ENCODE measurements at regions not wholly inside any gene's neighbourhood (a gene's known extent, or its start where the extent isn't known, plus 50 kb on each side); places are given as distances from the start of the nearest gene placed in this dataset.

DNA sequence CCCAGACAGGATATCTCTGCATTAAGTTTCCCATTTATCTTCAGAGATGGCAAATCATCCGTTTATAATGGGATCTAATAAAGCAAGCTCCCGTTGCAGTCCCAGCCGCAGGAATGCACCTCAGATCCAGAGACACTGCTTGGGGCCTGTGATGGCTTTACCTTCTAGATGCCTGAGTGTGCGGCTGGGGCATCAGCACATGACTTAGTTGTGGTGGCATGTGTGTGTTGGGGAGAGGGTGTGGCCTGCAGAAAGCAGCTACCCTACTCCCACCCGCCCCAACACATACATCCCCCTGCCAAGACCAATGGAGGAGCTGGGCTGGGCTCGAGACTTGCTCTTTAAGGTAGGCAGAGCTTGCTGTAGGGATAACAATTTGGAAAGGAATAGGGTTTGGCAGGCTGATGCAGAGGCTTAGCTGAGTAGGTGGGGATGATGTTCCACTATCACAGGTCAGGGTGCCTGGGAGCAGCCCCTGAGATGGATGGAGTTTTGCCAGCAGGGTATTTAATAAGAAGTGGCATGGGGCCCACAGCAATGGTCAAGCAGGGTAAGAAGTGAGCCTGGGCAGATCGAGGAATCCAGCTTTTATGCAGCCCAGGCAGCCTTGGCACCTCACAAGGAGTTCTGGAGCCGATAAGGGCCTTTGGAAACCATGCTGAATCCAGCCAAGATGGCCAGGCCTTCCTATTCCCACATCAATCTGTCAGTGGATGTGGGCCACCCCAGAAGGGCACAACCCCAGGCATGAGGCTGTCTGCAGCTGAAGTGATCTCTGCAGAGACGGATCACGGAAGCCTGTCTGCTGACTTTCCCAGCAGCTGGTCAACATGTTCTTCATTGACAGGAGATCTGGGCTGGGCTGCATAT, 601.3 kb downstream of the BUD13 start:
- DNase-seq: no peak

DNA sequence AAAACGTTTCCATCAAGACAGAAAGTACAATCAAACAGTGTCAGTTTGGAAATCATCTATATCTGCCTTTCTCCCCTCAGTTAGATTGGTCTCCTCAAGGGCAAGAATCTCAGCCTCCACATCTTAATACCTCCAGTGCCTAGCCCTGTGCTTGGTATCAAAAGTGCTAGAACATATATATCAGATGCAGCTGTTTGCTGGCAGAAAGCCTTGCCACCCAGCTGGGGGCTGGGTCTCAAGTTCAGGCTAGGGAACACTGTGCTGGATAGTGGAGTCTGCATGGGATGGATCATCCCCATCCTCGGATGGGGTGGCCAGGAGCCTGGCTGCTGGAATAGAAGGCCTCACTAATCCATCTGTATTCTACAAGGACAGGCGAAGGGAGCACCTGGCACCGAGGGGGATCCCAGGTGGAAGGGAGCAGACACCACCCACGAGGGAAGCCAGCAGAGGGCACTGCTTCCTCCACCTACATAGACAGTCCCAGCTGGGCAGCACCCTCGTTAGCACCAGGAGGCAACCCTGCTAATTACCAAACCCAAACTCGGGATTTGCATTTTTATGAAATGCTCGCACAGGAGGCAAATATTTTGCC, 602.2 kb downstream of the BUD13 start:
- DNase-seq: peak; percentile 33

DNA sequence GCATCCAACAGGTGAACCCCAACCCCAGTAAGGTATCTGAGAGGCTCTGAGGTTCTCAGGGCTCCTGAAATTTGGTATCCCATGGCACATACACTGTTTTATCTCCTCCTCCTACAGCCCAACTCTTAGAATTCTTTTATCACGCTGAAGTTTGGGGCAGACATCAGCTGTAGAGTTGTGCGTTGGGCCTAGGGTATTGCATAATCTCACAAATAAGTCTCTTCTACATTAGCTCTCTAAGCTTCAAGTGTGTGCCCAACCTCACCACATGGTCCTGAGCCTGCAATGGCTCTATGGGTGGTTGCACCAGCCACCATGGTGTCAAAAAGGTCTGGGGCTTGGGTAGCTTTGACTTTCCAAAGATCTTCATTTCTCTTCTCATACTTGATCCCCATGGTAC, 603.0 kb downstream of the BUD13 start:
- DNase-seq: no peak

DNA sequence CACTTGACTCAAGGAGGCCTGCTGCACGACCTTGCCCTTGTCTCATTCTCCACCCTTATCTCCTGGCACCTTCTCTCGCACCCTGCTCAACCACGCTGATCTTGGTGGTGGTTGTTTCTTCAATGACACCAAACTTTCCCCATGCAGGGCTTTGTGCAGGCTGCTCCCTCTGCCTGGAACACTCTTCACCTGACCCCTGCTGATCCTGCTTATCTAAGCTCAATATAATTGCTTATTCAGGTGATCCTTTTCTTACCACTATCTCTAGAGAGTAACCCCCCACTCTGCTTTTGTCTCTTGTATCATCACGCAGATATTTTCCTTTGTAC, 604.4 kb downstream of the BUD13 start:
- no peak for DNase-seq

DNA sequence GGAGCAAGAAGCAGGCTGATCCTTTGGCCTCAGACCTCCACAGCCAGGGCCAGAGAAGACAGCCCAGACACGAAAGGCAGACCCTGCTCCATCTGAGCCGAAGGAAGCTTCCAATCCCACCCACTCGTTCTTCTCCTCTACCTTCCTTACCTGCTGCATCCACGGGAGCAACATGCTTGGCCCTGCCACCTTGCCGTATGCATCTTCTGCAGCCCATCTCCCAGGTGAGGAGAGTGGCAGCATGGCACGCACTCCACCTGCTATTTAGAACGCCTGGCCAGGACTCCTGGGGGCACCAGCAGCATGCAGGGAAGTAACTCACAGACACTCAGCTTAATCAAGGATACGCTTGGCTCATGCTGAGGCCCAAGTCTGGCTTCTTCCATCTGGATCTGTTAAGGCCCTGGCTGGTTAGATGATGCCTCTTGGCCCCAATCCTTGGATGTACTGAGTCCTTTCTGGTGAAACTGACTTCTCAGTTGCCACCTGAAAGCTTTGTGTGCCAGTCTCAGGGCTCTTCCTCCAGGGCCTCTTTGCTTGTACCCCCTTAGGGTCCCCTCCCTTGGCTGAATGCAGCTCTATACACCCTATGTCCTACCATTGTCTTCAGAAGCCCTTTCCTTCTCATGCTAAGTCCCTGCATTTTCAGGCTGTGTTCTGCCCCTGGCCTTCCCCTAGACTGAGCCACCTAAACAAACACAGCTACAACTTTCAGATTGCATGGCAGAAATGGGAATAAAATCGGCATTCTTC, 604.9 kb downstream of the BUD13 start:
- DNase-seq: no peak

DNA sequence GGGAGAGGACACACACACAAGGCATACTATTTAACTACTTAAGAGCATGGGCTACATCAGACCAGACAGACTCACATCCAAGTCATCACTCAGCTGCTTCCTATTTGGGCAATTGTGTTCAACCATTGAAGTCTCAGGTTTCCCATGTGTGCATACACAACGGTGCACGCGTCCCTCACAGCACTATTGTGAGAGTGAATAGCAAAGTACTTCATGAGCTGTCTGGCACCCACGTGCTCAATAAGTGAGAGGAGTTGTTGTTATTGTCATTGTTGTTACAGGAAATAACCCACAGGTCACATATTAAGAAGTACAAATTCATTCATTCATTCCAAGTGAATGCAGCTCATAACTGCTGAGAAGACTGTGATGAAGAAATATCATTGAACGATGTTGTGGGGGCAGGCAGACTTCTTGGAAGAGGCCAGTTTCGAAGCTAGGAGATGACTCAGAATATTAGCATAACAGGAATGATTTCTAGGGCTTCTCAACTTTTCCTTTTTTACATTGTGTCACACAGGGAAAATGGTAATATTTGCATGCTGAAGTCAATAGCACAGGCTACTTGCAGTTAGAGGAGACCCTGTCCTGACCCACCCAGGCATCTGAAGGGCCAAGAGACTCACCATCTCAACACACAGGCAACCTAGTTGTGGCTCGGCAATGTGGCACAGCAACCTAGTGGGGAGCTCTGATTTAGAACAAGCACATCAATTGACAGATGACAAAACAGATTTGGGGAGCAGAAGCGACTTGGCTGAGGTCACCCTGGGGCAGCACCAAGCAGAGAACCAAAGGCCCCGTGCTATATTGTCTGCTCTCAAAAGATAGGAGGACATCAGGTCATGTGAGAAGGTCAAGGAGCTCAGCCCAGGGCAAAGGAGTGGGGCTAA, 606.0 kb downstream of the BUD13 start:
- no peak for DNase-seq

DNA sequence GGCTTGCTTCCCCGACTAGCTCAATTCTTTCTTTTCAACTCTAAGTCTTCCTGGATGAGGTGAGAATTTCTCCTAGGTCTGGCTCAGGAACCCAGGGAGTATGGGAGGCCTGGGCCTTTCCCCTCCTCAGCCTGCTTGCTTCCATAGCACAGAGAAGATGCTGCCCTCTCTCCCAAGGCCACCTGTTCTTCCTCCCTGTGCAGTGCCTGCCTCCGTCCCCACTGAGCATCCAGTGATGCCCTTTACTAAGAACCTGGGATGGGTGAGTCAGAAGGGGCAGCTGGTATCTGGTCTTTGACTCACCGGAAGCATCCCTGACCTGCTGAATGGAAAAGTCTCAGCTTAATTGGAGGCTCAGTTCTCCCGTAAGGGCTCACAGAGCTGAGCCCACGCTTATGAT, 607.9 kb downstream of the BUD13 start:
- no peak for DNase-seq

DNA sequence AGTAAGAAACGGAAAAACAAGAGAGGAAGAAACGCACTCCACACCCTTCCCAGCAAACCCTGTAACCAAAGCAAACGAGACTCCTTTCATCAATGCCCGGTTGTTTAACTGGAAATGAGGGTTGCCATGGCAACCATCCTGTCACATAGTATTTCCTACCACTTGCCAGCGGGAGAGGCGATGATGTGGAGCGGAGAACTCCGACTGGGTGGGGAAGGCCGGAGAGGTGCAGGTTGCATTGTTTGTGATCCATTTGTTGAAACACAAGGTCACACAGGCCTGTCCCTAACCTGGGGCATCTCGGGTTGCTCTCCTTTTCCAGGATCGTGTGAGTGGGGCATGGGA, 609.9 kb downstream of the BUD13 start:
- no peak for DNase-seq

DNA sequence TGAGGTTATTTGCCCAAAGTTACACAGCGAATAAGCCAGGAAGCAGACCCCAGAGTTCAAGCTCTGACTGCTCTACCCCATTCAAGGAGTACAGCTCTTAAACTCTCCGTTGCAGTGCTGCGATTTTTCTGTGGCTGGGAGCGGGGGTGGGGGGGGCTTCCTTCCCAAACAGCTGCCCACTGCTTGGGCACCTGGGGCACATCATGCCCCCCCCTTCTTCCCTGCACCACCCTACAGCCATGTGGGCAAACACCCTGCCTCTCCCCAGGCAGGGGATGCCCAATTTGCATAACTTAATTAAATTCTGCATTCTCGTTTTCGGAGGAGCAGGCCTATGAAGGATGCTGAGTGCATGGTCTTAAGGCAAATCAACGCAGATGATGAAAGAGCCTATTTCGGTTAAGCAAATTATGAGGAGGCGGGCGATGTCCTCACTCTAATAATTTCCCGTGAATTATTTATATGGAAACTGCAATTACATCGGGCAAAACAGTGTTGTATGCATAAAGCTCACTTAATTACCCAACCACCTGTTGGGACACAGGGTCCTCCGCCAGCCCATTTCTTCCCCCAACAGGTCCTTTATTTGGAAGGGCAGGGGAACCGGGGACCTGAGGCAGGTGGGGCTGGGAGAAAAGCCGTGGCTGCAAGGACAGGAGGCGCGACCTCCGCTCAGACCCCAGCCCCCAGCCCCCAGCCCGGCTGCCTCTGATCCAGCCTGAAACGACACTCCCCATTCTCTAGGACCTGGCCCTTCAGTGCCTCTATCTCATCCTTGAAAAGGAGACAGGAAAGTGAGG, 610.5 kb downstream of the BUD13 start:
- no peak for DNase-seq

DNA sequence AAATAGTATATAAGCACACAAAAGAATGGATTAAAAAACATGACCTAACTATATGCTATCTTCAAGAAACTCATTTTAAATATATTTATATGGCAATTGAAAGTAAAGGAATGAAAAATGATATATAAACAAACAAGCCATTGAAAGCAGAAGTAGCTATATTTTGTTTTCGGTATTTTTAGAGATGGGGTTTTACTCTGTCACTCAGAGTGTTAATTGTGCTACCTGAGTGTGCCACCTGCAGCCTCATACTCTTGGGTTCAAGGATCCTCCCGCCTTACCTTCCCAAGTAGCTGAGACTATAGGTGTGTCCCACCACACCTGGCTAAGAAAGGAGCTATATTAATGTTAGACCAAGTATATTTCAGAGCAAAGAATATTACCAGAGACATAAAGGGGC, 624.1 kb downstream of the BUD13 start:
- no peak for DNase-seq

DNA sequence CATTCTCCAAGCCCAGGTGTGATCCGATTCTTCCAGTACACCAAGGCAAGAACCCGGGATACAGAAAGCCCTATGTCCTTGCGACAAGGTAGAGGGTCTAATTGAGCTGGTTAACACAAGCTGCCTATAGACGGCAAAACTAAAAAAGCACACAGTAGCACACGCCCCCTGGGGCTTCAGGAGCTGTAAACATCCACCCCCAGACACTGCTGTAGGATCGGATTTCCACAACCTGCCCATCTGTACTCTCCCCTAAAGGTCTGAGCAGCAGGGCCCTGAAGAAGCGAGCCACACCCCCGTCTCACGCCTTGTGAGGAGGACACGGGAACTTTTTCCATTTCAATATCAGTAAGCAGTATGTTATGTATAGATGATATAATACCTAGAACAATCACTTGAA, 624.7 kb downstream of the BUD13 start:
- DNase-seq: no peak

DNA sequence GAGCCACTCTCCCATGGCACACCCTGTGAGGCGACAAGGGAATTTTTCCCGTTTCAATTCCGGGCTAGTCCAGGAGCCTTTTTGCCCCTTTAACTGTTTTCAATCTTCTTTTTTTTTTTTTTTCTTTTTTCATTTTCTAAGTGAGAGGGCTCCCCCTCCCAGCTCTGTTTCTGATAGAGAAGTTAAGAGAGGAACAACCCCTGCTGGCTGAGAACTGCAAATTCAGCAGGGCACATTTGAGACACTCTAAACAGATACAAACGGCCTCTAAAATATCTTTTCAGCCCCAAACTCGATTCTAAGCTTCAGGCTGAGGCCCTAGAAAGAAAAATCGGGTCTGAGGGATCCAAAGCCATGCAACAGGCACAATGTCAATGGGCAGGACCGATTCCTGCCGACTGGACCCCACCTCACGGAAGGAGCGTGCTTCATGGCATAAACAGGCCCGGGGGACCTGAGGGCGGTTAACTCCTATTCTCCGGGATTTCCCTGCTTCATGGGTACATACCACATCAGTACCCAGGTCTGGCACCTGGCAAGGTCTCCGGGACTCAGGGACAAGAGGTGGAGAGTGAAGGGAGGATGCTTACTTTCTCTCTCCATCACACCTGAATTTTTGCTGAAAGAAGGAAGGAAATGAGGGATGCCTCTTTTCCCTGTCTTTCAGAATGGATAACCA, 627.5 kb downstream of the BUD13 start:
- DNase-seq: no peak

DNA sequence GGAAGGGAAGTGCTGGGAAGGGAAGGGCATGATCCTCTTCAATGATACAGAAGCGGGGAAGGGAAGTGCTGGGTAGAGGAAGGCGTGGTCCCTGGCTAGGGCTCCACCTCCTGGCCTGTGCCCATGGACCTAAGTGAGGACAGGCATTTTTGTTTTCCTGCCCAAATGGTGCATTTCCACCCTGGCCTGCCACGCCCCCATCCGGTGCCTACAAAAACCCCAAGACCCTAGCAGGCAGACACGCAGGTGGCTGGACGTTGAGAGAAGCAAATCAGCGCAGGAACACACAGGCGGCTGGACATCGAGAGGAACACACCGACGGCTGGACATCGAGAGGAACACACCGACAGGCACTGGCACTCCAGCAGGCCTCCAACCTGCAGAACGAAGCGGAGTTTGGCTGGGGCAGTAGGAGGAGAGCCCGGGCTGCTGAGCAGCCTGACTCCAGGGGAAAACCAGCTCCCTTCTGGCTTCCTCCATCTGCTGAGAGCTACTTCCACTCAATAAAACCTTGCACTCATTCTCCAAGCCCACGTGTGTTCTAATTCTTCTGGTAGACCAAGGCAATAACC, 628.3 kb downstream of the BUD13 start:
- DNase-seq: no peak

DNA sequence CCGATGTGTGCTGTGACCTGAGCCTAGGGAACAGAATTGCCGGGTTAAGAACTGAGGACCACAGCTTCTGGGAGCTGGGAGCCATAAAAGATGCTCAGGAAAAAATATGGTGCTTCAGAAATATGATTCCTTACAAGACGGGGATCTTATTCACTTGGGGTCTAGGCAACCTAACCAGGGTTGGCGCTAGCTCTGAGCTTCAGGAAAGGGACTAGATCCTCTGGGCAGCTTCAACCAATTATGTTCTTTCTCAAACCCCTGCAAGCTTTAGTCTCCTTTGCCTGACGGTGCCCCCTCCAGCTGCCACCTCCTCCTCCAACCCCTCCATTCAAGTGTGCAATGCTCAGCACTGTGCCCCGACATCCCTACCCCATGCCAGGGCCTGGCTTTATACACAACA, 634.1 kb upstream of the CADM1 start:
- no peak for DNase-seq

DNA sequence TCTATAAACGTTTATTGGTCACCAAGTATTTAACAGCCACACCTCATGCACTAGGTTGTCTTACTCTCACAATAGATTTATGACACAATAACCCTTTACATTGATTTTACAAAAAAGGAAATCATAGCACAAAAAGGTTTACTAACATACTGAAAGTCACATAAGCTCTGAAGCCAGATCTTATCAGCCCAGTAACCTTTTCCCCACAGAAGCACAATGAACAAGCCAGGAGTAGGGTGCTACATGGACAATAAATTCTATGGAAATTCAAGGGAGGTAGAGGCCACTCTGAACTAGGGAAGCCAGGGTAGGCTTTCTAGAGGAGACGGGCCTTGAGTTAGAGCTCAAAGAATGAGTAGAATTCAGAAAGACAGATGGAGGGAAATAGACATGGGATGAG, 633.5 kb upstream of the CADM1 start:
- no peak for DNase-seq

DNA sequence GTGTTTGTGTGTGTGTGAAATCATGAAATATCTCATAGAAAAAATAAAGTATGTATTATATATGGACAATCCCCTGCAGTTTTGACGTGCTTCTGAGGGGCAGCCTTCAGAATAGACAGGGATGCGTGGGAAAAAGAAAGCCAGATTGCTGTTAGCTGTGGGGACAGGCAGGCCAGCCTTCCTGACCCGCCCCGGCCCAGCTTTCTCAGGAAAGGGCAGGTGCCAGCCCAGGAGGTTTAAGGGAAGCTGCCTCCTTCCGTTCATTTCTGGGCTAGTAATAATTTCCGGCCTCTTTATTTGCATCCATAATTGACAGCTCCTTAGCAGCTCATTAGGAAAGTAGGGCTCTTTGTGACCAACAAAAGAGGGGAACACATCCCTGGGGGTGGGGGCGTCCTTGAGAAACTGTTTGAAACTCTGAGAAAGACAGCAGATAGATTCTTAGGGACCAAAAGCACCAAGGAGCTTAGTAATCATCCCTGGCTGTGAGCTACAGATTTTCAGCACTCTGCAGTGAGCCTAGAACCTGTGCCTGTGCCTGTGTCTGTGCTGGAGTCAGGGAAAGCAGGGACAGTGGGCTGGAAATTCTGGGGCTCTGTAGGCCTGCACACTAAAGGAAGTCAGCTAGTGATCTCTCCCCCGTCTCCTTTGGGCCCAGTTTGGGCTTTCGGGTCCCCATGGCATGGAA, 632.9 kb upstream of the CADM1 start:
- no peak for DNase-seq

DNA sequence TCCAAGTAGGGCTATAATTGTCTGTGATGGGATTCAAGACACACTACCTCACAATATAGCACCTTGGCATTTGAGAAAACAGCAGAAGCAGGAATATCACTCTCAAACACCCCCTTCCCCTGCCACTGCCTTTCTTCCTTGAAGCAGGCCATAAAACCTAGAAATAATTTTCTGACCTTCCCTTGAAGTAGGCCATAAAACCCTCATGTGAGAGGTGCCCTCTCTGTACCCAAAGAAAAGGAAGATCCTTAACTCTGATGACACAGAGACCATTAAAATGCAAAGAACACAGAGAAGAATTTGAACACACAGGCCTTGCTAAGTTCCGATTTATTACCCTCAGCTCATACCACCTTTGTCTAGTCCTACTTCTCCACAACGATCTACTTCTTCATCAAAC, 631.7 kb upstream of the CADM1 start:
- DNase-seq: no peak

DNA sequence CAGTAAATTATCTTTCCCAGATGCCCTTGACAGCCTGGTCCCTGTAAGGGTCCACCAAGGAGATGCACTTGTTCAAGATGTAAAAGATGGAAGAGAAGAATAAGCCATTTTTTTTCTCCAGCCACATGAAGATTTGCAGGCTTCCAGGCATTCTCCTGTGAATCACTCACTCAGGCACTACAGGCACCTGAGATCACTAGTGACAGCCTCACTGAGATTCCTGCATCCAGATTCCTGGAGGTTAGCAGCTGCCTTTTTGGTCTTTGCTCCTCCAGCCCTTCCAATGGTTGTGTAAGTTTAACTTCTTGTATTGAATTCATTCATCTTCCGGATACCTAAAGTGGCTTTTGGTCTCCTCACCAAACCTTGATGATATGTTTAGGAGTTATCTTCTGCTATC, 630.2 kb upstream of the CADM1 start:
- DNase-seq: no peak

DNA sequence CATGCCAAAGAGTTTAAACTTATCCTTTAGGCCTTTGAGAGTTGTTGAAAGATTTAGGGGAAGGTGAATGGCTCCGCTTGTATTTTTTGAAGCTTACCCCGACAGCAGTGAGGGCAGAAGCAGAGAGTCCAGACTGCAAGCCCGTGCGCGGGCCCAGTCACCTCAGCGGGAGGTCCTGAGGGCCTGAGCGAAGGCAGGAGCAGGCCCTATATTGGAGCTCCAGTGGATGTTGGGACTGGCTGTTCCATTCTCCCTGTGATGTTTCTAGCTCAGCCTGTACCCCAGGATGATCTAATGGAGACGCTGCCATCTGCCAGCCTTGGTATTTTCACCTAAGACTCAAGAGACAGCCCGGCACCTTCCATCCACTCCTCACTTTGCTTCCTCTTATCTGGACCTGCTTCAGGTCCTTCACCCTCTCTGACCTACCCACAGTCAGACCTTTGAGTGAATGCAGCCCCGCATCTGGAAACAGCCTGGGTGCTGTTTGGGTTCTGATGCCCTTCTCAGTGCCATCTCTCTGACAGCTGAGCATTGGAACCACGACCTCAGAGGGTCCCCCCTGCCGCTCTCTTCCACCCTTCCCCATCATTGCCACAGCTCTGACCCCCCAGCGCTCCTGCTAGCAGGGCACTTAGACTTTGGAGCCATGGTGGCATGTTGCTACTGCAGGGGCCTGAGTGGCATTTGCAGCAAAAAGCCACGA, 628.2 kb upstream of the CADM1 start:
- no peak for DNase-seq

DNA sequence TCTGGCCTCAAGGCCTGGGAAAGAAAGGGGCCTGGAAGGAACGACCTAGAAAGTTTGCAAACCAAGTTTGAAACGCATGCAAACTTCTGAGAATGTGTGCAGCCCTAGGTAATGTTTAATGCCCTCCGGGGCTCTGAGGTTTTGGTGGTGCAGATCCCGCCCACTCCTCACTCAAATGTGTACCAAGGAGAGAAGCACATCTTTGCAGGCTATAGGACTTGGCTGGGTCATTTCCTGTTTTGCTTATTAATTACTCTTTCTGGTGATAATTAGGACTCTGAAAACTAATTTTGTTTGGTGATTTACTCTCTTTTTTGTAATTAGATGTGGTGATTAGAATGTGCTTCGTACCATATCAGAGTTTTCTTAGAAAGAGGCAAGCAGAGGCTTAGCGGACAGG, 625.9 kb upstream of the CADM1 start:
- no peak for DNase-seq
